ENCODE measurements at regions not wholly inside any gene's neighbourhood (a gene's known extent, or its start where the extent isn't known, plus 50 kb on each side); places are given as distances from the start of the nearest gene placed in this dataset.

DNA sequence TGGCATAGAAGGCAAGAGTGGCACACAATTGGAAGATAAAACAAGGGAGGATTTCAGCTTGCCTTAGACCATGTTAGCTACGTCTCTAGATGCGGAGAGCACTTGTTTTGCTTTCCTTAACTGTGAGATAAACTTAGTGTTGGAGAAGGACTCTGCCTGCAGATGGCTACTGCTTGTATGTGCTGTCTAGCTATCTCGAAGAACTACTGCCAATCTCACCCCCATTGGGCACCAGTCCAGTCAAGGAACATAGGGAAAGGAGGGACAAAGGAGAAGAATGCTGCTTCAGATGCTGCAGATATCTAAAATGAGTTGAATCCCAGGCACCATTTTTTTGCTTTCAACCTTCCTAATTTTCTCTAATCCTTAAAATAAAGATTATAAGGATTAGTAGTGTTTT is 726.0 kb upstream of the ARGLU1 start:
- H3K27ac ChIP-seq (ENCODE audit: insufficient read depth, low read length, poor library complexity, severe bottlenecking), result no peak overlapping the region
- peaks cover 0 to 3% of the 10 kb centered on the region in 2 experiments for H3K9me3 ChIP-seq (ENCODE audit: control insufficient read depth in 2 of 2, low read length in 2 of 2)
- Mint-ChIP-seq H3K4me3 (no peak overlapping the region), H3K27me3 (no peaks in the 10 kb centered on the region), H3K9me3 (peaks cover 0 to 11% (median 7%) of the 10 kb centered on the region in 7 donors), H3K27ac (no peak overlapping the region), H3K4me1 (no peaks in the 10 kb centered on the region), H3K36me3 (no peaks in the 10 kb centered on the region)
- ATAC-seq (ENCODE audit: low read depth in 2 of 2) (no peak), DNase-seq (no peak)
- no peaks in the 10 kb centered on the region for H3K27me3 ChIP-seq (ENCODE audit: control insufficient read depth, insufficient read depth, low read length)
- H3K4me1 ChIP-seq (ENCODE audit: control insufficient read depth, insufficient read depth, low read length, poor library complexity, severe bottlenecking), result no peaks in the 10 kb centered on the region
- no peak overlapping the region for H3K4me3 ChIP-seq (ENCODE audit: low read depth, low read length)
- H3K36me3 ChIP-seq (ENCODE audit: control insufficient read depth, insufficient read depth, low read length), result no peaks in the 10 kb centered on the region

DNA sequence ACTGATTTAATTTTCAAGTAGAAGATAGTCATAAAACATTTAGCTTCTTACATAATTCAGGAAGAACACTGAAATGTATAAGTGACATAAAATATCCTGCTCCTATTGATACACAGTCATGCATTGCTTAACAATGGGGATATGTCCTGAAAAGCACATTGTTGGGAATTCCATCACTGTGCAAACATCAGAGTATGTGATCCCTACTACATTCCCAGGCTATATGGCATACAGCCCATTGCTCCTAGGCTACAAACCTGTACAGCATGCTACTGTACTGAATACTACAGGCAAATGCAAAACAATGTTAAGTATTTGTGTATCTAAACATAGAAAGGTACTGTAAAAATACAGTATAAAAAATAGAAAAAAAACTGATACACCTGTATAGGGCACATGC is 723.9 kb upstream of the ARGLU1 start:
- ATAC-seq (ENCODE audit: low read depth in 2 of 2), result no peak
- no peak for DNase-seq
- Histone ChIP-seq H3K27me3 (ENCODE audit: control insufficient read depth, insufficient read depth, low read length) (no peaks in the 10 kb centered on the region), H3K4me3 (ENCODE audit: low read depth, low read length) (no peak overlapping the region), H3K36me3 (ENCODE audit: control insufficient read depth, insufficient read depth, low read length) (no peaks in the 10 kb centered on the region), H3K4me1 (ENCODE audit: control insufficient read depth, insufficient read depth, low read length, poor library complexity, severe bottlenecking) (no peaks in the 10 kb centered on the region), H3K27ac (ENCODE audit: insufficient read depth, low read length, poor library complexity, severe bottlenecking) (no peak overlapping the region), H3K9me3 (ENCODE audit: control insufficient read depth in 2 of 2, low read length in 2 of 2) (peaks cover 0 to 3% of the 10 kb centered on the region in 2 experiments)
- peaks cover 0 to 11% (median 5%) of the 10 kb centered on the region in 7 donors for H3K9me3 Mint-ChIP-seq
- H3K4me1 Mint-ChIP-seq, result no peaks in the 10 kb centered on the region
- no peaks in the 10 kb centered on the region for H3K27me3 Mint-ChIP-seq
- no peak overlapping the region for H3K27ac Mint-ChIP-seq
- H3K4me3 Mint-ChIP-seq, result no peak overlapping the region
- H3K36me3 Mint-ChIP-seq, result no peaks in the 10 kb centered on the region

DNA sequence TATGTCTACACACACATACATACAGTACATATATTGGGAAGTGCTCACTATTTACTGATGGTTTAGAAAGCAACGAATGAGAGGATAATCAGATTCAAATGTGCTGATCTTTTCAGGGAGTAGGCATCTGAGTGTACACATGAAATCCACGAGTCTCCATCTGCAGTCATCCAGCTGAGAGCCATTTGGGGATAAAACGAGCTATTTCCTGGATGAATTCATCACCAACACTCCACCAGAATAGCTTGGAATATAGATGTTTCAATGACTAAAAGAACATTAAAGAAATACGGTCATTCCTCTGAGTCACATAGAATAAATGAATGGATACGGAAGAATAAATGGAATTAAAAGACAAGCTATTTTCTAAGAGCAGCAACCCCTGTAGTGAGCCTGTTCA is 721.6 kb upstream of the ARGLU1 start:
- no peak overlapping the region for H3K4me3 Mint-ChIP-seq
- no peak for DNase-seq
- H3K4me1 Mint-ChIP-seq, result no peaks in the 10 kb centered on the region
- Histone ChIP-seq H3K9me3 (ENCODE audit: control insufficient read depth in 2 of 2, low read length in 2 of 2) (no peaks in the 10 kb centered on the region), H3K27ac (ENCODE audit: insufficient read depth, low read length, poor library complexity, severe bottlenecking) (no peak overlapping the region), H3K4me1 (ENCODE audit: control insufficient read depth, insufficient read depth, low read length, poor library complexity, severe bottlenecking) (no peaks in the 10 kb centered on the region), H3K36me3 (ENCODE audit: control insufficient read depth, insufficient read depth, low read length) (no peaks in the 10 kb centered on the region), H3K27me3 (ENCODE audit: control insufficient read depth, insufficient read depth, low read length) (no peaks in the 10 kb centered on the region), H3K4me3 (ENCODE audit: low read depth, low read length) (no peak overlapping the region)
- H3K27ac Mint-ChIP-seq, result no peak overlapping the region
- H3K36me3 Mint-ChIP-seq, result no peaks in the 10 kb centered on the region
- H3K9me3 Mint-ChIP-seq, result peaks cover 0 to 10% (median 6%) of the 10 kb centered on the region in 7 donors
- H3K27me3 Mint-ChIP-seq, result no peaks in the 10 kb centered on the region
- ATAC-seq (ENCODE audit: low read depth in 2 of 2), result no peak

DNA sequence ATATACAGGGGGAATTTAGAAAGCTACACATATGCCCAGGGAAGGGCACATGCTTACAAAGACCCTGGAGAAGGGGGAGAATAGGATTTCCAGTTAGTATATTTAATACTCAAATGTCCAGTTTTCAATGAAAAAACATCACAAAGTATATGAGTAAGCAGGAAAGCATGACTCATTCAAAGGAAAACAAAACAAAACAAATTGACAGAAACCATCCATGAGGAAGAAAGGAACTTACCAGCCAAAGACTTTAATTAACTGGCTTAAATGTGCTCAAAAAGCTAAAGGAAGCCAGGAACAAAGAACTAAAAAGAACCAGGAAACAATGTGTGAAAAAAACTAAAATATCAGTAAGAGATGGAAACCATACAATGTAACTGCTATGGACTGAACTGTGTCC is 716.2 kb upstream of the ARGLU1 start:
- Histone ChIP-seq H3K9me3 (ENCODE audit: control insufficient read depth in 2 of 2, low read length in 2 of 2) (no peaks in the 10 kb centered on the region), H3K4me3 (ENCODE audit: low read depth, low read length) (no peak overlapping the region), H3K36me3 (ENCODE audit: control insufficient read depth, insufficient read depth, low read length) (no peaks in the 10 kb centered on the region), H3K27ac (ENCODE audit: insufficient read depth, low read length, poor library complexity, severe bottlenecking) (no peak overlapping the region), H3K4me1 (ENCODE audit: control insufficient read depth, insufficient read depth, low read length, poor library complexity, severe bottlenecking) (no peaks in the 10 kb centered on the region), H3K27me3 (ENCODE audit: control insufficient read depth, insufficient read depth, low read length) (no peaks in the 10 kb centered on the region)
- no peaks in the 10 kb centered on the region for H3K4me1 Mint-ChIP-seq
- H3K27ac Mint-ChIP-seq, result no peak overlapping the region
- ATAC-seq (ENCODE audit: low read depth in 2 of 2) (no peak), DNase-seq (no peak)
- no peaks in the 10 kb centered on the region for H3K27me3 Mint-ChIP-seq
- no peak overlapping the region for H3K4me3 Mint-ChIP-seq
- H3K36me3 Mint-ChIP-seq, result no peaks in the 10 kb centered on the region
- H3K9me3 Mint-ChIP-seq, result peaks cover 1 to 18% (median 6%) of the 10 kb centered on the region in 7 donors

DNA sequence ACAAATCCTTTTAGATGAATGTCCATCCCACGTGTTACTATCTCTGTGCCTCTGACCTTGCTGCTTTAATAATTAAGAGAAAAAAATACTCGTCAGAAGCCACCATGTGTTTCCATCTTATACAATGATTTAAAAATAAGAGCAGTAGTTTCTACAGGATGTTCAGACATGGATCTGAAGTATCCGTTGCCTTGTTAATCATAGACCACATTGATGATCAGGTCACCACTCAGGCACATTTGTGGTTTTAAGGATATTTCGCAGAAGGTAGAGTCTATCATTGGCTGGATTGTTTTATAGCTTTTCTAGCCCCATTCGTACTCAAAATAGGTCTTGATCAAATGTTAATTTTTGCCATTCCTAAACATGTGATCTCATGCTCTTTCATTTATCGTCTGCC is 710.0 kb upstream of the ARGLU1 start:
- no peaks in the 10 kb centered on the region for H3K9me3 ChIP-seq (ENCODE audit: control insufficient read depth in 2 of 2, low read length in 2 of 2)
- peaks cover 0 to 19% (median 4%) of the 10 kb centered on the region in 7 donors for H3K9me3 Mint-ChIP-seq
- no peaks in the 10 kb centered on the region for H3K4me1 Mint-ChIP-seq
- no peaks in the 10 kb centered on the region for H3K27me3 ChIP-seq (ENCODE audit: control insufficient read depth, insufficient read depth, low read length)
- H3K27me3 Mint-ChIP-seq, result no peaks in the 10 kb centered on the region
- no peak overlapping the region for H3K27ac ChIP-seq (ENCODE audit: insufficient read depth, low read length, poor library complexity, severe bottlenecking)
- ATAC-seq (ENCODE audit: low read depth in 2 of 2) (no peak), DNase-seq (no peak)
- H3K4me1 ChIP-seq (ENCODE audit: control insufficient read depth, insufficient read depth, low read length, poor library complexity, severe bottlenecking), result no peaks in the 10 kb centered on the region
- H3K4me3 Mint-ChIP-seq, result no peak overlapping the region
- no peaks in the 10 kb centered on the region for H3K36me3 Mint-ChIP-seq
- H3K27ac Mint-ChIP-seq, result no peak overlapping the region
- H3K36me3 ChIP-seq (ENCODE audit: control insufficient read depth, insufficient read depth, low read length), result no peaks in the 10 kb centered on the region
- H3K4me3 ChIP-seq (ENCODE audit: low read depth, low read length), result no peak overlapping the region

DNA sequence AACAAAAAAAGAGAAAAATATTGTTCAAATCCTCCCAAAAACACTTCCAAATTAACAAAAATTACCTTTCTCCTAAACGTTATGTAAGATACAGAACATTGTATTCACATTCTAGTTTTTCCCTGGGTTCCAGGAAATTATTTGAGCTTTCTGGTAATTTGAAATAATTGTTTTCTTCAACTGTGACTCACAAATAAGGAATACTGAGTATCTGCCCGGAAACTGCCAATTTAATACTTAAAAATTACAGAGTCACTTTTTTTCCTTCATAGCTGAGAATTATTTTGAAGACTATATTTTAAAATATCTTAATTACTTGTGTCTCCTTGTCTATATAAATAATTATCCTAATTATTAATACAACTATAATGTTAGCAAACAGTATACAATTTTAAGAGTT is 709.0 kb upstream of the ARGLU1 start:
- no peaks in the 10 kb centered on the region for H3K27me3 Mint-ChIP-seq

DNA sequence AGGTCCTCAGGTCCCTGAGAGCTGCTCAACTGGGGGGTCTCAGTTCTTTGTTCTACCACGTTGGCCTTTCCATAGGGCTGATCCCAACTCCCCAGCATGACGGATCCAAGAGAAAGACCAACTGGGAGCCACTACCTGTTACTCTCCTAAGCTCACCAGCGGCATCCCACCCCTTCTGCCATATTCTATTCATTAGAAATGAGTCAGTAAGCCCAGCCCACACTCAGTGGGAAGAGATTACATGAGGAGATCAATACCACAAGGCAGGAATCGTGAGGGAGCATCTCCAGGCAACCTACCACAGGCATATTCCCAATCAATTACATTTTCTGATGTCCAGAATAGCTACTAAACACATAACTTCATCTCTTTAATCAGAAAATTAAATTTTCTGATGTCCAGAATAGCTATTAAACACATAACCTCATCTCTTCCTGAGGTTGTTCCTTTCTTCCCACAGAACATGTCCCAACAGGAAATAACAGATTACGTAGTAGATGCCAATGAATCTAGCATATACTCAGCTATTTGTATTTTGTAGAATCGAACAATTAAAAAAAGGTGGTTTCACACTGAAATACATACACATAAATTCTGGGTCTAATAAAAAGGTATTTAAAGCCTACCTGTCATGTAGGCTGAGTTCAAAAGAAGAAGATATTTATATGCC is 708.1 kb upstream of the ARGLU1 start:
- Mint-ChIP-seq H3K4me3 (no peak overlapping the region), H3K9me3 (peaks cover 0 to 12% (median 3%) of the 10 kb centered on the region in 7 donors), H3K4me1 (no peaks in the 10 kb centered on the region), H3K27me3 (no peaks in the 10 kb centered on the region), H3K27ac (no peak overlapping the region), H3K36me3 (no peaks in the 10 kb centered on the region)
- ATAC-seq (ENCODE audit: low read depth in 2 of 2), result no peak
- Histone ChIP-seq H3K27me3 (ENCODE audit: control insufficient read depth, insufficient read depth, low read length) (no peaks in the 10 kb centered on the region), H3K9me3 (ENCODE audit: control insufficient read depth in 2 of 2, low read length in 2 of 2) (no peaks in the 10 kb centered on the region), H3K4me1 (ENCODE audit: control insufficient read depth, insufficient read depth, low read length, poor library complexity, severe bottlenecking) (no peaks in the 10 kb centered on the region), H3K36me3 (ENCODE audit: control insufficient read depth, insufficient read depth, low read length) (no peaks in the 10 kb centered on the region), H3K27ac (ENCODE audit: insufficient read depth, low read length, poor library complexity, severe bottlenecking) (no peak overlapping the region), H3K4me3 (ENCODE audit: low read depth, low read length) (no peak overlapping the region)
- DNase-seq, result no peak

More for the DNA sequence above, 709.0 kb upstream of the ARGLU1 start:
- Mint-ChIP-seq H3K9me3 (peaks cover 0 to 14% (median 7%) of the 10 kb centered on the region in 7 donors), H3K27ac (no peak overlapping the region), H3K4me1 (no peaks in the 10 kb centered on the region), H3K36me3 (no peaks in the 10 kb centered on the region), H3K4me3 (no peak overlapping the region)
- H3K27ac ChIP-seq (ENCODE audit: insufficient read depth, low read length, poor library complexity, severe bottlenecking), result no peak overlapping the region
- DNase-seq (no peak), ATAC-seq (ENCODE audit: low read depth in 2 of 2) (no peak)
- no peak overlapping the region for H3K4me3 ChIP-seq (ENCODE audit: low read depth, low read length)
- no peaks in the 10 kb centered on the region for H3K4me1 ChIP-seq (ENCODE audit: control insufficient read depth, insufficient read depth, low read length, poor library complexity, severe bottlenecking)
- H3K27me3 ChIP-seq (ENCODE audit: control insufficient read depth, insufficient read depth, low read length), result no peaks in the 10 kb centered on the region
- no peaks in the 10 kb centered on the region for H3K9me3 ChIP-seq (ENCODE audit: control insufficient read depth in 2 of 2, low read length in 2 of 2)
- H3K36me3 ChIP-seq (ENCODE audit: control insufficient read depth, insufficient read depth, low read length), result no peaks in the 10 kb centered on the region

DNA sequence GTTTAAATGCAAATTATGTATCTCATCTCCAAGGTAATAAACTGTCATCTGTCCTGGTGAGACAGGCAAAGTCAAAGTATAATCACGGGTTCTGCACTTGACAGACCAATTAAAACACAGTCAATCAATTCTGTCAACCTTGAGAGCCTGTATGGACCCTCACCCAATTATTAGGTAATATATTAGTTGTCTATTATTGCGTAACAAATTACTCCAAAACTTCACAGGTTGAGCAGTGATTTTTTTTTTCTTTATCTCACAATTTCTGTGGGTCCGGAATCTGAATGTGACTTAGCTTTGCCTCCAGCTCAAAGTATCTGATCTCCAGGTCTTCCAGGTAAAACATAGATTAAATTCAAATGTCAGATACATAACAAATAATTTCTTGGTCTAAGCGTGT is 707.4 kb upstream of the ARGLU1 start:
- DNase-seq, result no peak
- Histone ChIP-seq H3K4me3 (ENCODE audit: low read depth, low read length) (no peak overlapping the region), H3K4me1 (ENCODE audit: control insufficient read depth, insufficient read depth, low read length, poor library complexity, severe bottlenecking) (no peaks in the 10 kb centered on the region), H3K27me3 (ENCODE audit: control insufficient read depth, insufficient read depth, low read length) (no peaks in the 10 kb centered on the region), H3K27ac (ENCODE audit: insufficient read depth, low read length, poor library complexity, severe bottlenecking) (no peak overlapping the region), H3K9me3 (ENCODE audit: control insufficient read depth in 2 of 2, low read length in 2 of 2) (no peaks in the 10 kb centered on the region), H3K36me3 (ENCODE audit: control insufficient read depth, insufficient read depth, low read length) (no peaks in the 10 kb centered on the region)
- Mint-ChIP-seq H3K36me3 (no peaks in the 10 kb centered on the region), H3K27ac (no peak overlapping the region), H3K9me3 (peaks cover 0 to 14% (median 3%) of the 10 kb centered on the region in 7 donors), H3K4me3 (no peak overlapping the region), H3K27me3 (no peaks in the 10 kb centered on the region), H3K4me1 (no peaks in the 10 kb centered on the region)
- ATAC-seq (ENCODE audit: low read depth in 2 of 2), result no peak

Measured in CD4-positive, CD25-positive, alpha-beta regulatory T cell (primary cell).